Ovary (tissue), 3 donors: ENCODE measurements at regions not wholly inside any gene's neighbourhood (a gene's known extent, or its start where the extent isn't known, plus 50 kb on each side); places are given as distances from the start of the nearest gene placed in this dataset.

Source experiments
- CTCF ChIP-seq, 3 donors: fragments of 450-650 bp in 2 of 3; fragments of 200-600 bp in 1 of 3; IDR thresholded peaks; one replicate each; pipeline versions ENCODE4 v1.5.1 to v1.8.0; 2016 to 2022; ENCODE audit warnings: antibody characterized with exemption in 3 of 3, mild to moderate bottlenecking in 1 of 3
- EP300 ChIP-seq: sonication (generic); formaldehyde crosslinking; IDR thresholded peaks from one replicate; pipeline ENCODE4 v1.6.1; 2017; ENCODE audit warnings: antibody characterized with exemption
- POLR2A ChIP-seq: fragments of 450-650 bp; IDR thresholded peaks from one replicate; pipeline ENCODE4 v1.6.1; 2017; ENCODE audit warnings: antibody characterized with exemption, mild to moderate bottlenecking, moderate library complexity
- donor health status: DM: no; HTN: no; CAD: no.

GRCh38 chr11:8785457-8785856 is 102.9 kb downstream of the RPL27A start:
- TF ChIP-seq POLR2A (no peak), CTCF (IDR thresholded peaks at IDR 0.05) (no peak), EP300 (no peak)
